ENCODE measurements at regions not wholly inside any gene's neighbourhood (a gene's known extent, or its start where the extent isn't known, plus 50 kb on each side); places are given as distances from the start of the nearest gene placed in this dataset.
A peak's percentile ranks its signal among the peaks of the same experiment; 100 is the strongest.

DNA sequence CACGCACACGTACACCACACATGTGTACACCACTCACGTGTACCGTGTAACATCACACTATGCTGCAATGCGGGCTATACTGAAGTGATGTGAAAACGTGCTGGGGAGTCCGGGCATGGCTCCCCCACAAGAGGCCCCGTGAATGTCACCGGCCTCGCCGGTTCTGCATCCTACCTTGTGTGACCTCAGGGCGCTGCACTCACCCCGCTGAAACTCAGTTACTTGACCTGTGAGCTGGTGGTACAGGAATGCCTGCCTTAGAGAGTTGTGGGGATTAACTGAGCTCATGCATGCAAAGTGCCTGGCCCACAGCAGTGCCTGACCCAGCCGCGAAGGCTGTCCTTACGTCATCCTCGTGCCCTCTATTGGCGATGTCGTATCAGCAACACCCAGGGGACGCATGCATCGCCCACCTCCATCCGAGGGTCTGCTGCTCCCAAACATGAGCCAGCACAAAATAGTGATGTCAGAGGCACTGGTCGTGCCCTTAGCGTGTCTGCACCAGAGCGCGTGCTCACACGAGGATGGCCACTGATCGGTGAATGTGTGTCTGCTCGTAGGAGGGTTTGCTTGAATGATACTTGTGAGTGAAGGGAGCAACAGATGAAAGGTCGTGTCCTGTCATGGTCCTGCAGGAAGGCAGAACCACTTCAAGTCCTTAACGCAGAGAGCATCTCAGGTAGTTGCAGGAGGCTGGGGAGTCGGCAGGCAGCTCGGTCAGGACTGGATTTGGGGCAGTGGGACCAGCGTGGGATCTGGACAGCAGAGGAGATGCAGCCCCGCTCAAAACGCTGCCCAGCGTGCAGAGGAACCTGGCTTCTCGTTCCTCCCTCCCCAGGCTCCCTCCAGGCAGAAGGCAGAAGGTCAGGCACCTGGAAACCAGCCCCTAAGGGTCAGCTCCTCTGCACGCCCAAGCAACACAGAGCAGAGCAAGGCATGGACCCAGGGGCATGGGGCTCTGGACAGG is 126.2 kb upstream of the SPACA7 start:
- Histone ChIP-seq H3K27me3 (peaks cover 0 to 13% of the 10 kb centered on the region in 2 donors), H3K9me3 (no peaks in the 10 kb centered on the region), H3K4me3 (no peak overlapping the region), H3K27ac (no peak overlapping the region), H3K4me1 (no peaks in the 10 kb centered on the region), H3K36me3 (no peaks in the 10 kb centered on the region)
- TF ChIP-seq, protein P1, sequence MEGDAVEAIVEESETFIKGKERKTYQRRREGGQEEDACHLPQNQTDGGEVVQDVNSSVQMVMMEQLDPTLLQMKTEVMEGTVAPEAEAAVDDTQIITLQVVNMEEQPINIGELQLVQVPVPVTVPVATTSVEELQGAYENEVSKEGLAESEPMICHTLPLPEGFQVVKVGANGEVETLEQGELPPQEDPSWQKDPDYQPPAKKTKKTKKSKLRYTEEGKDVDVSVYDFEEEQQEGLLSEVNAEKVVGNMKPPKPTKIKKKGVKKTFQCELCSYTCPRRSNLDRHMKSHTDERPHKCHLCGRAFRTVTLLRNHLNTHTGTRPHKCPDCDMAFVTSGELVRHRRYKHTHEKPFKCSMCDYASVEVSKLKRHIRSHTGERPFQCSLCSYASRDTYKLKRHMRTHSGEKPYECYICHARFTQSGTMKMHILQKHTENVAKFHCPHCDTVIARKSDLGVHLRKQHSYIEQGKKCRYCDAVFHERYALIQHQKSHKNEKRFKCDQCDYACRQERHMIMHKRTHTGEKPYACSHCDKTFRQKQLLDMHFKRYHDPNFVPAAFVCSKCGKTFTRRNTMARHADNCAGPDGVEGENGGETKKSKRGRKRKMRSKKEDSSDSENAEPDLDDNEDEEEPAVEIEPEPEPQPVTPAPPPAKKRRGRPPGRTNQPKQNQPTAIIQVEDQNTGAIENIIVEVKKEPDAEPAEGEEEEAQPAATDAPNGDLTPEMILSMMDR (IDR thresholded peaks at IDR 0.05), result no peak
- no peak for DNase-seq
- intact Hi-C loops (cut with DNase I; ENCODE audit: low total_unique reads), result no loop called here

DNA sequence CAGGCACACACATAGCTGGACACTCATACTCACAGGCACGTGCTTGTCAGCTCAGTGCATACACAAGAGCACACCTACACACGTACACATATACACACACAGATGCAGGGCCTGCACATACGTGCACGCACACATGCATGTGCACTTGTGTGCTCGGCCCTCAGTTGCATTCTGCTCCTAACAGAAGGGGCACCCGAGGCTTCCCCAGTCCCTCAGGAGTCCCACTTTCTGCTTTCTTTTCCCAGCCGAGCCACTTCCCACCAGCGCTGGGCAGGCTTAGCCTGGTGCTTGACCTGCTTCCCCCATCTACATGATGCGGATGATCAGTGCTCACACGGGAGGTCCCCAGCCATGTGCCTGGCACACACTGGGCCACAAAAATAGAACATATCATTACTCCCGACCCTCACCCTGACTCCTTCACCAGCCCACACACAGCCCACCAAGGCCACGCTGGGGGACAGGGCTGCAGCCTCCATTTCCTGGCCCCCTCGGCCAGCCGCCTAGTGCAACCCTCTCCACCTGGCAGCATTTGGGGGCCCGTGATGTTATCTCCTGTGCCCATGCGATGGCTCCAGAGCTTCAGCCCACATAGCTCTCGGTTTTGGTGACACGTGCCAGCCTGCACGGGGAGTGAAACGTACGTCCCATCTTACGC is 125.2 kb upstream of the SPACA7 start:
- Histone ChIP-seq H3K27ac (no peak overlapping the region), H3K9me3 (no peaks in the 10 kb centered on the region), H3K4me3 (no peak overlapping the region), H3K36me3 (no peaks in the 10 kb centered on the region), H3K27me3 (peaks cover 0 to 13% of the 10 kb centered on the region in 2 donors), H3K4me1 (no peaks in the 10 kb centered on the region)
- TF ChIP-seq, protein P1 (IDR thresholded peaks at IDR 0.05), result no peak
- intact Hi-C loops (cut with DNase I; ENCODE audit: low total_unique reads), result no loop called here
- peak in 1 of 2 donors; percentile 20 for DNase-seq

DNA sequence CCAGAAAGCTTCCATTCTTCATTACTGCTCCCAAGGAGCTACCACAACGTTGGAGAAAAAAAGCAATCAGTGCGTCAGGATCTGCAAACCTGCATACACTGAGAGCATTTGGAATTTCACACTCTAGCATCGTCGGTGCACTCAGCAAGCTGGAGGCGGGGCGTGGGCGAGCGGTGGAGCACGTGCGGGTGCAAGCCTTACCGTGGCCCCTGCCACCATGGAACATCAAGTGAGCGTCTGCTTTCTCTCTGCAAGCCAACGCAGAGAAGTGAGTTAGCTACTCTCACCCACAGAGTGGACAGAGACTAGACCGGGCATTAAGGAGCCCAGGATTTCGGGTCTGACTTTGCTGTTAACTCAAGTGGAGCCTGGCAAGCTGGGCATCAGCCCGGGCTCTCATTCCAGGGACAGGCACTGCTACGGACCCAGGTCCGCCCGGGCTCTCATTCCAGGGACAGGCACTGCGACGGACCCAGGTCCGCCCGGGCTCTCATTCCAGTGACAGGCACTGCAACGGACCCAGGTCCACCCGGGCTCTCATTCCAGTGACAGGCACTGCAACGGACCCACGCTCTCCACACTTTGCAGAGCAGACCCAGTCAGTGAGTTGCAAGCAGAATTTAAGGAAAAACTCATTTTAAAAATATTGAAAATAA is 124.1 kb upstream of the SPACA7 start:
- Histone ChIP-seq H3K4me3 (no peak overlapping the region), H3K27me3 (peaks cover 0 to 13% of the 10 kb centered on the region in 2 donors), H3K4me1 (no peaks in the 10 kb centered on the region), H3K36me3 (no peaks in the 10 kb centered on the region), H3K27ac (no peak overlapping the region), H3K9me3 (no peaks in the 10 kb centered on the region)
- DNase-seq, result no peak
- TF ChIP-seq, protein P1 (IDR thresholded peaks at IDR 0.05), result no peak
- intact Hi-C loops (cut with DNase I; ENCODE audit: low total_unique reads), result no loop called here

DNA sequence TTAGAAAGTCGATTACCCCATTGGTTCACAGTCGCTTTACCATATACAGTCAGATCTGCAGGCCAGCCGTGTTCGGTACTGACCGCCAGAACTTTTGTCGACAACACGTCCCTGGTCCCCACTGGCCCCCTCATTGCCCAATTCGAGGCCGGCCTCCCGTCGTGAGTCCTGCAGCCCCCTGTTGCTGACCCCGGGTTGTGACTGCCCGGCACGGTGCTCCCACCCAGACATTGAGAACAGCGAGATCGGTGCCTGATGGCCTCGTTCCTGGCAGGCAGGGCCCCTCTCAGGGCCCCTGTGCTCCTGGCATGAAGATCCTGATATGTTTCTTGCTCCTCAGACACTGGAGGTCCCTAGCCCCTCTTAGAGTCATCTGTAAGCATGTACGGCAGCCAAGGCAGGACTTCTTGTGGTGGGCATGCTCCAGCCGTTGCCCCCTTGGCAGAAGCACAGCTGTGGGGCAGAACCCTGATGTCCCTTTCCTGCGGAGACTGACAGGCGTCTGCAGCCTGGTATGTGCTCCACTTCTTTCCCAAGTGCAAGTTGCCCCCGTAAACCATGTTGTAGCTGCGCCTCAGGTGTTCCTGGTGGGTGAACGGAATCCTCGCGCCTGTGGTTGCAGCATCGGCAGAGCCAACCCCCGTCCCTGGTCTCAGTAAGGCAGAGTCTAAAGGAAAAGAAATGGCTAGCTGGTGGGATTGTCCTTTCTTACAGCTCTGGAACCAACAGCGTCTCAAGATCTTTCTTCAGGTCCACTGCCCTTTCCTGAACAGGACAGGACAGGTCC is 123.2 kb upstream of the SPACA7 start:
- TF ChIP-seq, protein P1 (IDR thresholded peaks at IDR 0.05), result no peak
- Histone ChIP-seq H3K36me3 (no peaks in the 10 kb centered on the region), H3K4me1 (no peaks in the 10 kb centered on the region), H3K27ac (no peak overlapping the region), H3K27me3 (peaks cover 0 to 11% of the 10 kb centered on the region in 2 donors), H3K9me3 (no peaks in the 10 kb centered on the region), H3K4me3 (no peak overlapping the region)
- intact Hi-C loops (cut with DNase I; ENCODE audit: low total_unique reads), result no loop called here
- no peak for DNase-seq

DNA sequence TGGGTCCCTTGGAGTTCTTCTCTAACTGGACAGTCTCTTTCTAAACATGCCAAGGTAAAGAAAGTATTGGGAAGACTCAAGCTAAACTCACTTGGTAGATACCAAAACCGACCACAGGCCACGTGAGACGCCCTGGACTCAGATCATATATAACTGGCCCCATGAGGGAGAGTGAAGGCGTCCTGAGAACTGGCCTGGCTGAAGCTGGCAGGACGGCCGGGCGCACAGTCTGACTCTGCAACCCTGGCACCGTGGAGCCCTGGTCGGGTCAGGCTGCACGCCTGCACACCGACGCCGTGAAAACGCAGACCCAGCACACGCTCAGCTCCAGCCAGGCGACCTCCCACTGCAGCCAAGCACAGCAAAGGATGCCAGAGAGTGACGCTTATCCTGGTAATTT is 122.5 kb upstream of the SPACA7 start:
- Histone ChIP-seq H3K36me3 (no peaks in the 10 kb centered on the region), H3K27ac (no peak overlapping the region), H3K27me3 (peaks cover 0 to 6% of the 10 kb centered on the region in 2 donors), H3K4me1 (no peaks in the 10 kb centered on the region), H3K9me3 (no peaks in the 10 kb centered on the region), H3K4me3 (no peak overlapping the region)
- no peak for DNase-seq
- TF ChIP-seq, protein P1 (IDR thresholded peaks at IDR 0.05), result no peak
- intact Hi-C loops (cut with DNase I; ENCODE audit: low total_unique reads), result no loop called here

Measured in tibial artery (tissue), 4 donors.